Fibroblast of the aortic adventitia (primary cell): ENCODE measurements at regions not wholly inside any gene's neighbourhood (a gene's known extent, or its start where the extent isn't known, plus 50 kb on each side); places are given as distances from the start of the nearest gene placed in this dataset.

Experiments
- DNase-seq: peaks from one replicate; pipeline ENCODE4 v3.0.0-alpha.2; 2010; ENCODE audit warnings: low read depth
- H3K4me3 ChIP-seq: 2 replicates; pipeline ENCODE4 v1.5.1; 2011; ENCODE audit warnings: low read depth, mild to moderate bottlenecking, control low read depth, low read length, moderate library complexity
- CTCF ChIP-seq: IDR thresholded peaks from 2 replicates; pipeline ENCODE4 v1.5.1; 2011; ENCODE audit warnings: mild to moderate bottlenecking, low read length, control low read depth, inconsistent platforms; ENCODE audit not compliant: insufficient read depth

GRCh38 chr11:122025757-122026156 lies 90.3 kb downstream of the BLID start:
- no peak for TF ChIP-seq CTCF
- H3K4me3 ChIP-seq: no peak overlapping the region
- DNase-seq: no peak

GRCh38 chr11:122024278-122024677 lies 91.7 kb downstream of the BLID start:
- H3K4me3 ChIP-seq: no peak overlapping the region
- TF ChIP-seq CTCF: no peak

GRCh38 chr11:122023614-122024250 lies 92.3 kb downstream of the BLID start:
- no peak overlapping the region for H3K4me3 ChIP-seq
- peak; percentile 41 for TF ChIP-seq CTCF
- DNase-seq: peak; percentile 61

More at GRCh38 chr11:122024278-122024677, 91.7 kb downstream of the BLID start:
- DNase-seq: no peak

- no peak overlapping the region for H3K4me3 ChIP-seq
- TF ChIP-seq CTCF: no peak
- DNase-seq: no peak
Observed at GRCh38 chr11:122022646-122023045, 93.4 kb downstream of the BLID start.

- peak; percentile 54 for DNase-seq
- TF ChIP-seq CTCF: peak; percentile 56
Observed at GRCh38 chr11:122020902-122021301, 95.1 kb downstream of the BLID start.

GRCh38 chr11:122019908-122020694 lies 95.9 kb downstream of the BLID start:
- TF ChIP-seq CTCF: no peak
- no peak overlapping the region for H3K4me3 ChIP-seq
- DNase-seq: no peak

More at GRCh38 chr11:122020902-122021301, 95.1 kb downstream of the BLID start:
- no peak overlapping the region for H3K4me3 ChIP-seq
